GM19467 (cell line): ENCODE measurements at regions not wholly inside any gene's neighbourhood (a gene's known extent, or its start where the extent isn't known, plus 50 kb on each side); places are given as distances from the start of the nearest gene placed in this dataset.
"Not testable (repeated sequence)": the region's sequence is repeated elsewhere in the genome, so short reads cannot be mapped to it uniquely, and the experiment has no call there.

ENCODE experiments used
- ATAC-seq: cut with Tn5 transposase; IDR thresholded peaks from one replicate; pipeline ENCODE4 v1.9.1; 2021; ENCODE audit warnings: mild to moderate bottlenecking, moderate library complexity; ENCODE audit not compliant: unreplicated experiment

GRCh38 chr6:90915224-90915915 is 328.5 kb upstream of the MAP3K7 start:
- no peak for ATAC-seq

- ATAC-seq, result no peak
Measured at GRCh38 chr6:90914312-90914711, 327.4 kb upstream of the MAP3K7 start.

- ATAC-seq, result no peak
Measured at GRCh38 chr6:90913266-90913960, 326.5 kb upstream of the MAP3K7 start.

GRCh38 chr6:90911642-90912041 is 324.8 kb upstream of the MAP3K7 start:
- no peak for ATAC-seq

- no peak for ATAC-seq
Measured at GRCh38 chr6:90910893-90911292, 324.0 kb upstream of the MAP3K7 start.

DNA sequence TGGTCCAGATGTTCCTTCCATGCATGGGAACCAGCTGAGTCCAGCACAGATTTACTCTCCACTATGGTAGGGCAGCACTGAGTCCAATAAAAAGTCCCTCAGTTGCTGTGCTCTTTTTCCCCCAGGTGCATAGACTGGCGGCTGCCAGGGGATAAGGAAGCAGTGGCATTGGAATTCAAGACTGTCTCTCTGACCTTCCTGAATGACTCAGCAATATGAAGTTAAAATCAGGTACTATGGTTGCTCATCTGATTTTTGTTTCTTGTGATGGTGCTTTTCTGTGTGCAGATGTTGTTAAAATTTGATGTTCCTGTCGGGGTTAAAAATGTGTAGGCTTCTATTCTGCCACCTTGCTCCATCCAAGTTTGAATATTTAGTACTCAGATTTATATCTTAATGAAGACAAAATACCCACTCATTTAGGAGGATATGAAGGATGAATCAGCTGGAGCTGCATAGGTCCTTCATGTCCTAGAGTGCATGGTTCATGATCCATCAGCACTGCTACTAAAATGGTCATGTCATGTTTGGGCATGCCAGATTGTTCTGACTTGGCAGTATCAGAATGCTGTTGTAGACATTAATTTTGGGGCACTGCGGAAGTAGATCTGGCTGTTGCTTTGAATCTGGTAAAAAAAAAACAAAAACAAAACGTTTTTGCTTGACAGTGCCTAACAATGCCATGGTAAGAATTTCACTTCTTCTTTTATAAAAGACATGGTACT is 321.2 kb upstream of the MAP3K7 start:
- no peak for ATAC-seq

DNA sequence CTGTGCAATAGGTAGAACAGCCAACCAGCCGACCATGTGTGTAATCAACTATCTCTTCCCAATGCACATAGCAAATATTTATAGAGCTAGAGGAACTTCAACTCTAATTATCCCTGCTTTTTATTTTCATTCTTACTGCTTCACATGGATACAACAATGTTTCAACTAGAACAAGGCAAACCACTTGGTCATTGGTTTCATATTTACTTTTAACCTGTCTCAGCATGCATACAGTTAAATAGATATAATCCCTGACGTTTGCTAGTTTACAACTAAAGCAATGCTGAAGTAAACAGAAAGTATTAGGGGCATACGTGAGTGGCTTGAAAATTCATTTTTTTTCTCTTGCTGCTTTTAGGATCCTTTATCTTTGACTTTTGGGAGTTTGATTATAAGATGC is 318.5 kb upstream of the MAP3K7 start:
- no peak for ATAC-seq

- ATAC-seq, result no peak
Measured at GRCh38 chr6:90900034-90900433, 313.2 kb upstream of the MAP3K7 start.

GRCh38 chr6:90898763-90899162 is 311.9 kb upstream of the MAP3K7 start:
- no peak for ATAC-seq

DNA sequence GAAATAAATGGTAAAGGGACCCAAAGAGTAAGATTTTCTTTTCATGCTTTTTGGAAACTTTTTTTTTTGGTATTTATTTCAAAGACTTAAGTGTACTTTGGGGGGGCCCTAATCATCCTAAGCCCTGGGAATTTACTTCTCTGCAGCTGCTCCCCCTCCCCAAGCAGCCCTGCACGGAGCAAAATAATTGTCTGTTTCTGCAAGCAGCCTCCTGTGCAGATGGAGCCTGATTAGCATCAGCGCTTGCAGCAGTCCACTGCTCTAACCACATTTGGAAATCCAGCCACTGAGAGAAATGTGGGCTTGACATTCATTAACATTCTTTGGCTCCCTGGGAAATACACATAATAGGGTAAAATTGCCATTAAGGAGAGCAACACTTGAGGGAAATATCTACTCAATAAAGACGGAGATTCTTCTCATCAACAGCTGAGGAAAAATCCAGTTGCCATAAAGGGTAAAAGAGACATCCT is 309.2 kb upstream of the MAP3K7 start:
- ATAC-seq, result no peak

DNA sequence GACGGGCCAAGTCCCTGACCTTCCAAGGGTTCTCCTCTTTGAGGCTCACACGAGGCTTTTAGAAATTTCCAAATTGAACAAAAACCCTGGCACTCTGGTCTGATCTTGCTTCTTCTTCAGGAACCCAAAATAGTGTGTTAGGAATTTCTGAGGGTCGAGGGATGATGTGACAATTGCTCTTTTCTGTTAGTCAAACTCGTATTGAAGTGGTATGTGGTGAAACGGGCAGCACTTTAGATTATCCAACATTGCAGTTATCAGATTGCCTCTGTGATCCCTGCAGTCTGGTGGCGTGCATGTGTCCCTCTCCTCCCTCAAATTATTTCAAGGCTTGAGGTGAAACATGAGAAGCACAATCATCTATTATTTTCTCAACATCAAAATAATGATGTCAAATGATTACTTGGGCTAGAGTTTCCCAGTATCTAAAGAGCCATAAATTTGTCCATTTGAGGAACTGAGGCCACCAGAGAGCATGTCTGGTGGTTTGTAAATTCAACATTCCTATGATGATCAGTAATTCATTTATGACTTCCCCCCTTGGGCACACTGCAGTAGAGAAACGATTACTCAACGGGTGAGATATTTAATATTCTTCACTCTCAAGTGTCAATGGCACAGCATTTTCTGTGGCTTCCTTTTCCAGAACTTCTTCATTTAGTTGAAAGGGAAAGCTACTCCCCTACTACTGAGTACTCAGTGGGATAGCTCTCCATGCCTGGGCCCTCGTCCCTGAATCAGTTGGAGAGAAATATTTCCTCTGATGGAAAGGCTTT is 308.6 kb upstream of the MAP3K7 start:
- no peak for ATAC-seq

- ATAC-seq, result no peak
Measured at GRCh38 chr6:90894285-90895130, 307.6 kb upstream of the MAP3K7 start.

DNA sequence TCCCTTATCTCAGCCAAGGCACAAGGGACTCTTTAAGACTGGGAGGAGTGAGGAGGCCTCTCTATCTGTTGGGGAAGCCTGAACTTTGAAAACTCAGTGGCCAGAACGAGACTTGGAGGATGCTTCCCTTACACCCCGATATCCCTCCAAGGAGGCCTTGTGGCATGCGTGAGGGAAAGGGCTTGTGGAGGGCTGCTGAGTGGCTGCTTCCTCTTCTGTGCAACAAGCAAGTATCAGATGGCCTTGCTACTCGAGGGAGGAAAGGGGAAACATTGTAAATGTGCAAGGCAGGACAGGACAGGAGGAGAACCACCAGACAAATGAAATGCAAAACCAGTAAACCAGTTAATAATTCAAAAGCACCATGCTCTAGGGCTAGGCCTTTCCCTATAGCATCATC is 306.5 kb upstream of the MAP3K7 start:
- no peak for ATAC-seq

DNA sequence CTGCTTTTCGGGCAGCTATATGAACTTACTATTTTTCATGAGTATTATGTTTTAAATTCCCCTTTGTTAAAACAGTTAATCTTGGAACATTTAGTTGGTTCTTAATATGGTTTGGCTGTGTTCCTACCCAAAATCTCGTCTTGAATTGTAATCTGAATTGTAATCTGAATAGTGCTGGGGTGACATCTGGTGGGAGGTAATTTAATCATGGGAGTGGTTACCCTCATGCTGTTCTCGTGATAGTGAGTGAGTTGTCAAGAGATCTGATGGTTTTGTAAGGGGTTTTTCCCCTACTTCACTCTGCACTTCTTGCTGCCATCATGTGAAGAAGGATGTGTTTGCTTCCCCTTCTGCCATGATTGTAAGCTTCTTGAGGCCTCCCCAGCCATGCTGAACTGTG is 305.4 kb upstream of the MAP3K7 start:
- ATAC-seq, result no peak

GRCh38 chr6:90891355-90891754 is 304.5 kb upstream of the MAP3K7 start:
- no peak for ATAC-seq

- no peak for ATAC-seq
Measured at GRCh38 chr6:90890683-90891330, 303.9 kb upstream of the MAP3K7 start.

DNA sequence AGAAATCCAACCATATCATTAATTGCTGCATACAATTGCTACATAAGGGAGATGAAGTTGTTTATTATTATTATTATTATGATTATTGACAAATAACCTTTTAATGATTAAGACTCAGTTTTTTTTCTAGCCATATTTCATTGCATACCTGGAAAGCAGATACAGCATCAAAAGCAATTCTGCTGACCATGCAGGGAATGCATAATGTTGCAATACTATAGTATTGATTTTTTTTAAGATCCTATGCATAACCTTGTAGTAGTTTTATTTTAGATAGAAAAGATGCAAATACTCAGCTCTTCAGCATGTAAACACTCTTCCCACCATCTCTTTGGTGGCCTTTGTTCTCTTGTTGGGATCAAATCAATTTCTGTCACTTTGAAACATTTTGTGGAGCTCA is 300.9 kb upstream of the MAP3K7 start:
- ATAC-seq, result no peak

DNA sequence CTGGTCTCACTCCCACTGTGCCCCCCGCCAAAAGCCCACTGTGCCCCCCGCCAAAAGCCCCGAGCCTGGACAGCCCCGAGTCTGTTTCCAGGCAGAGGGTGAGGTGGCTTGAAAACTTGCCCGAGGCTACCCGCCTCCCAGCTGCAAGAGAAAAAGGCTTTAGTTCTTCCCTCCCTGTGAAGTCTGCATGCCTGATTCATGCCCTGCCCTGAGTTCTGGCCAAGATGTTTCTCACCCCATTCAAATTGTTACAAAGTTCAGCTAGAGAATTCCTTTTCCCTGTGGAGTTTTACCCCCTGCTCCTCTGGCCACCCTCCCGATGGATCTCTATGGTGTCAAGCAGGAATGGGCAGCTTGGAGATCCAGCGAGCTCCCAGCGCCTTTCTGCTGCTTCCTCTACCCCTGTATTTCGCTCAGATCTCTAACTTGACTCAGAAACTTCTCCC is 298.8 kb upstream of the MAP3K7 start:
- ATAC-seq, result no peak

DNA sequence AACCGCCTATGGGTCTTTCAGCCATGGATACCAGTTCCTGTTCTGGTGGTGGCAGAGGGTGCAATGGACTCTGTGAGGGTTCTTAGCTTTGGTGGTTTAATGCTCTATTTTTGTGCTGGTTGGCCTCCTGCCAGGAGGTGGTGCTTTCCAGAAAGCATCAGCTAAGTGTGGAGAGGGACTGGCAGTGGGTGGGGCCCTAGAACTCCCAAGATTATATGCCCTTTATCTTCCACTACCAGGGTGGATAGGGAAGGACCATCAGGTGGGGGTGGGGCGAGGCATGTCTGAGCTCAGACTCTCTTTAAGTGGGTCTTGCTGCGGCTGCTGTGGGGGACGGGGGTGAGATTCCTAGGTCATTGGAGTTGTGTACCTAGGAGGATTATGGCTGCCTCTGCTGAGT is 298.3 kb upstream of the MAP3K7 start:
- not testable (repeated sequence) for ATAC-seq

DNA sequence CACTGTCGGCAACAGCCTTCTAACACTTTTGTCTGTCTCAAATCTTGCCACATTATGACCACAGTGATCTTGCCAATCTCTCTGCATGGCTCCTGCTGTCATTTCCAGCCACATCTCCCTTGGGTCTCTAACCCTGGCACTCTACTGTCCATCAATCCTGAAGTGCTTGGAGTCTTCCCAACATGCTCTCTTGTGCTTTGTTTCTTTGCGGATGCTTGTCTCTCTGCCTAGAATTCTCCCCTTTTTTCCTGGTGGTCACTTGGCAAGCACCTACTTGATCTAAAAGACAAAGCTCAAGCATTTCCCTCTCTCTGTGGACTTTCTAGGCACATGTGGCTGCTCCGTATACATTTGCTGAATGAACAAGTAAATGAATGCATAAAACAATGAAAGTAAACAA is 290.7 kb upstream of the MAP3K7 start:
- no peak for ATAC-seq
